ELR (cell line): ENCODE measurements at regions not wholly inside any gene's neighbourhood (a gene's known extent, or its start where the extent isn't known, plus 50 kb on each side); places are given as distances from the start of the nearest gene placed in this dataset.

Source experiments
- DNase-seq: peaks from one replicate; pipeline ENCODE4 v3.0.0-alpha.2; 2015; ENCODE audit warnings: low read depth

- DNase-seq = no peak
Observed at GRCh38 chr16:88289001-88289400, 93.8 kb upstream of the ZNF469 start.

- no peak for DNase-seq
Observed at GRCh38 chr16:88289561-88289960, 93.2 kb upstream of the ZNF469 start.

GRCh38 chr16:88289968-88290401 lies 92.8 kb upstream of the ZNF469 start:
- DNase-seq = peak; percentile 28

- no peak for DNase-seq
Observed at GRCh38 chr16:88290850-88291830, 91.6 kb upstream of the ZNF469 start.

GRCh38 chr16:88292007-88292970 lies 90.5 kb upstream of the ZNF469 start:
- peak; percentile 32 for DNase-seq

- no peak for DNase-seq
Observed at GRCh38 chr16:88293097-88293496, 89.7 kb upstream of the ZNF469 start.

GRCh38 chr16:88295671-88296436 lies 86.9 kb upstream of the ZNF469 start:
- no peak for DNase-seq

- DNase-seq = no peak
Observed at GRCh38 chr16:88296437-88297177, 86.2 kb upstream of the ZNF469 start.

GRCh38 chr16:88297178-88297720 lies 85.5 kb upstream of the ZNF469 start:
- DNase-seq = no peak

- DNase-seq = peak; percentile 62
Observed at GRCh38 chr16:88298181-88298832, 84.5 kb upstream of the ZNF469 start.

- peak; percentile 83 for DNase-seq
Observed at GRCh38 chr16:88298833-88299745, 83.7 kb upstream of the ZNF469 start.

GRCh38 chr16:88299751-88300462 lies 82.9 kb upstream of the ZNF469 start:
- no peak for DNase-seq

GRCh38 chr16:88300463-88300835 lies 82.3 kb upstream of the ZNF469 start:
- no peak for DNase-seq

- no peak for DNase-seq
Observed at GRCh38 chr16:88301431-88301830, 81.3 kb upstream of the ZNF469 start.

- no peak for DNase-seq
Observed at GRCh38 chr16:88301886-88302285, 80.9 kb upstream of the ZNF469 start.

GRCh38 chr16:88302666-88303065 lies 80.1 kb upstream of the ZNF469 start:
- DNase-seq = no peak

- no peak for DNase-seq
Observed at GRCh38 chr16:88303405-88303804, 79.4 kb upstream of the ZNF469 start.
